SK-MEL-5 (cell line): ENCODE measurements at regions not wholly inside any gene's neighbourhood (a gene's known extent, or its start where the extent isn't known, plus 50 kb on each side); places are given as distances from the start of the nearest gene placed in this dataset.

Experiments
- DNase-seq: peaks from one replicate; pipeline ENCODE4 v3.0.0-alpha.2; 2016; ENCODE audit warnings: low read depth, low spot score
- in situ Hi-C: cut with HindIII; loops from 2 replicates; pipeline ENCODE4 v1.10.0; 2016; ENCODE audit warnings: low sequenced_read_pairs, high pct_unique_total_duplicates, low pct_unique_long_range_greater_than_20kb

GRCh38 chr7:130900471-130901076, 166.6 kb upstream of the KLF14 start:
- in situ Hi-C loops = no loop called here
- DNase-seq = no peak

DNA sequence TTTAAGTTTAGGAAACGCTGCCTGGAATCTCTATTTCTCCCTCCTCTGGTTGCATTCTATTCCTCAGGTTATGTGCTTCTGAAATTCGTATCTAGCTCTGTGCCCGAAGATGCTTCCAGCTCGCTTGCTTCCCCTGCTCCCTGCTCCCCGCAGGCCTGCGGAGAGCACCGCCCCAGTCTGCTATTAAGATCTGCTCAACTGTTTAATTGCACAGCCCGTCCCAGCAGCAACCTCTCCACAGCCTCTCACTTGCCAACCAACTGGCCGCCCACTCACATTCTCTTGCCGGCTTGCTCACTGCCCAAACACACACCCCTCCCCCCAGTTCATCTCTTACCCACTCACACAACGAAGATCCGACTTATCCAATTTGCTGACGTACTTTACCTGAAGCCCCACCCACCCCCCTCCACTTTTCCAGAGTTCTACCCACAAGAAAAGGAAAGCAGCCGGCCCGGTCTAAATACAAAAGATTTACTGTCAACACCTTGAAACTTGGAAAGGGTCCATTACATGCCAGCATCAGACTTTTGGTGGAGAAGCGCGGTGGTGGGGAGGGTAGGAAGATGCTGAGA, 167.3 kb upstream of the KLF14 start:
- in situ Hi-C loops = no loop called here

GRCh38 chr7:130902755-130903357, 168.8 kb upstream of the KLF14 start:
- no peak for DNase-seq
- in situ Hi-C loops = no loop called here

More for the DNA sequence above, 167.3 kb upstream of the KLF14 start:
- peak; percentile 66 for DNase-seq

DNA sequence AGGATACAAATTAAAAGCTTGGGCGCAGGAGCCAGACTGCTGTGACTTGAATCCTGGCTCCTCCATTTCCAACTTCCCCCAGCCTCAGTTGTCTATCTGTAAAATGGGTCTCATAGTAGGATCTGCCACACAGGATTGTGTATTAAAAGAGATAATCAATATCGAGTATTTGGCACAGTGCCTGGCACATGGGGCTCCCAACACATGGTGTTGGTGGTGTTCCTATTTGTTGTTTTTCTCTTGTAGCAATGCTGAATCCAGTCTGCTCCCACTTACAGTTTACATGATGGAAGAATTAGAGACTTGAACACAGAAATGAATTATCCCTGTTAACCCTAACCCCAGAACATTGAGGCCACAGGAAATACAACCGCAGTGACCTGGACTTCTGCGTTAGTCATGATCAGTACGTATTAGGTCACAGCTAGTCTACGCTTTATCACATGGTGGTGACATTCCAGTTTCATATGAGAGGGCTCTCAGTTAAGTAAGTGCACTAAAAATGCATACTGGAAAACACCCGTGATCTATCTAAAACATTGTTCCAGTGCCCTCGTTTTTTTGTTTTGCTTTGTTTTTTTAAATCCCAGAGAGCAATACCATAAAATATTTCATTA, 169.5 kb upstream of the KLF14 start:
- DNase-seq = peak; percentile 93
- in situ Hi-C loops = no loop called here

DNA sequence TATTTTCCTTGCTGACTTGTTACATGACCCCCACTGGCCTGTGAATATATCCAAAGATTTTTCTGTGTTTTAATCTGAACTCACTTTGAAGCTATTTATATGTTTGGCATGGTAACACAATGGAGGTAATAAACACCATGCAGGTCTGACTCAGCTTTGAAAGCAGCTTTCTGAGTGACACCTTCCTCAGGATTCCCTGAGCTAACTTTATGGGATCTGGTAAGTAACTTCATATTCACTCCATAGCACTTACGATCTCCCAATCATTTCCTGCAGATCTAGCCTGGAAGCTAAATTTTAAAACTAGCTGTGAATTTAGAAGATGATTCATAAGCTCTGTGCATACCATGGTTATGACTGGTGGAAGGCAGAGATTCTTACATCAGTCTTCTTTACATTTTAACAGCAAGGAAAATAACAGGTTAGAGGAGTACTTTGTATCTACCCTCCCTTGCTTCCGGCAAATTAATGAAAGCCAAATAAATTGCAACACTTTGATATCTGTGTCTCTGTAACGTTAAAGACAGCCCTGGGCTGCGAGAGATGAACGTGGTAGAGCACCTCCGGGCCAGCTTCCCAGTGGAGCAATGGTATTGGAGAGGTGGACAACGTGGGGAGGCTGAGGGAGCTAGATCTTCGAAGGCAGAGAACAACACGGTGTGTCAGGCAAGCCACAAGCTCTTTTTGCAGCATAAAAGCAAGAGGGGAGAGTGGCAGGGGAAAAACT, 170.2 kb upstream of the KLF14 start:
- in situ Hi-C loops = no loop called here
- DNase-seq = no peak

- no peak for DNase-seq
- in situ Hi-C loops = no loop called here
Measured at GRCh38 chr7:130904792-130905191, 170.8 kb upstream of the KLF14 start.

- in situ Hi-C loops = no loop called here
- no peak for DNase-seq
Measured at GRCh38 chr7:130906575-130906974, 172.6 kb upstream of the KLF14 start.

- in situ Hi-C loops = no loop called here
- DNase-seq = no peak
Measured at GRCh38 chr7:130907439-130907838, 173.4 kb upstream of the KLF14 start.

- no peak for DNase-seq
- in situ Hi-C loops = no loop called here
Measured at GRCh38 chr7:130908345-130909160, 174.5 kb upstream of the KLF14 start.

DNA sequence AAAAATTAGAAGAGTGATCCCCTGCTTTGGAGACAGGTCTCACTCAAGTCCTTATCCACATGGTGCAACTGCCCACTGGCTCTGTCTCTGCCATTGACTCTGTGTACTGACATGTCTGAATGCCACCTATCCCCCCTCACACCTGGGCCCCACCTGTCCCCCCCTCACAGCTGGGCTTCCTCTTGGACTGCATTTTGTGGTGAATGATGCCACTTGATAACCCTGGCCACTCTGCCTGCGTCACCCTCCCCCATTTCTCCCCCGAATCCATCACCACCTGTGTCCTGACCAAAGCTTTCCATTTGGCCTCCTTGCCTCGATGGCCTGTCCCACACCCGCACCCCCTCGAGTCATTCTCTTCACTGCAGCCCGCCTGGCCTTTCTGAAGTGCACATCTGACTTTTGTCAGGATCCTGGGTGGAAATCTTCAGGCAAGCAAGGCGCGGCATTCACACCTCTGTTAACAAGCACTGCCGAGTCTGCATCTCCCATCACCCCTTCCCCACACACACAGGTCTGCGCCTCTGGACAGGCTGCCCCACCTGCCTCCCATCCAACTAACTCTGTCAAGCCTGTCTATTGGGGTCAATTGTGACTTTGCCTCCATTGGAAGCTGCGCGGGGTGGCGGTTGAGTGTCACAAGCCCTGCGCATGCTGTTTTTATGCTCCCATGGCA, 175.3 kb upstream of the KLF14 start:
- no peak for DNase-seq
- in situ Hi-C loops = no loop called here

- DNase-seq = peak; percentile 47
- in situ Hi-C loops = no loop called here
Measured at GRCh38 chr7:130909881-130910672, 176.1 kb upstream of the KLF14 start.

DNA sequence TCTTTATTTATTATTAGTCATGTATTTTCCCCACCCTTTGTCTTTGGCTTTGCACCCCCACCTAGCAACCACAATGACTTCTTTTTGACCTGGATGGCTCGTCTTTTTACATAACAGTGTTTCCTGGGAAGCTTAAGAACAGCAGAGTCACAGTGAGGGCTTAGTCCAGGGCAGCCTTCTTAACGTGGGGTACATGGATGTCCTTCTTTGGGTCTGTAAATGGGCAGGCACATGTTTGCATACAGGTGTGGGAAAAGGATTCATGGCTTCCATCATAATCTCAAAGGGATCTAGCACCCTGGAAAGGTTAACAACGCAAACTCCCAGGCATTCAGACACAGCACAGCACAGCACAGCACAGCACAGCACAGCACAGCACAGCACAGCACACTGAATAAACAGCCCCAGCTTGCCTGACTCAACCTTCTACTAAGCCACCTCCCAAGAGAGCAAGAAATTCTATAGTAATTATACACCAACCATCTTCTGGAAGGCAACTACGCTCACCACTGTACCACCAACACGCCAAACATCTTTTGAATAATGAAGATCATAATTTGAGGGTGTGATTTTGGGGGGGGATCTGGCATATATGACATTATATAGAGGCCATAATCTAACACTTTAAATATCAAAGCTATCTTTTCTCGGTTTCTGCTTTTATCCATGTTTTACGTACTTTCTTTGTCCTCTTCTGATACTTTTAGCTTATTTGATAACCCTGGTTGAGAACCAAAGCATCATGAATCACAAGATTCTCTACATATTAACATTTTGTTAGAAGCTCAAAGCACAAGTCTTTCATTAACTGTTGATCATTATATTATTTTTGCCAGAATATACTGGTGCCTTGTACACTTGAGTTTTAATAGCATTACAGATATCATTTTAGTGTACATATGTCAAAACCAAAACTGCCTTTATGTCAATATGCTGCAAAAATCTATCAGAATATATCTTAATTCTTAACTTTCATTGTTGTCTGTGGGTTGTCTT, 177.2 kb upstream of the KLF14 start:
- peak; percentile 57 for DNase-seq
- in situ Hi-C loops = no loop called here

- in situ Hi-C loops = no loop called here
- DNase-seq = no peak
Measured at GRCh38 chr7:130912082-130912861, 178.3 kb upstream of the KLF14 start.

DNA sequence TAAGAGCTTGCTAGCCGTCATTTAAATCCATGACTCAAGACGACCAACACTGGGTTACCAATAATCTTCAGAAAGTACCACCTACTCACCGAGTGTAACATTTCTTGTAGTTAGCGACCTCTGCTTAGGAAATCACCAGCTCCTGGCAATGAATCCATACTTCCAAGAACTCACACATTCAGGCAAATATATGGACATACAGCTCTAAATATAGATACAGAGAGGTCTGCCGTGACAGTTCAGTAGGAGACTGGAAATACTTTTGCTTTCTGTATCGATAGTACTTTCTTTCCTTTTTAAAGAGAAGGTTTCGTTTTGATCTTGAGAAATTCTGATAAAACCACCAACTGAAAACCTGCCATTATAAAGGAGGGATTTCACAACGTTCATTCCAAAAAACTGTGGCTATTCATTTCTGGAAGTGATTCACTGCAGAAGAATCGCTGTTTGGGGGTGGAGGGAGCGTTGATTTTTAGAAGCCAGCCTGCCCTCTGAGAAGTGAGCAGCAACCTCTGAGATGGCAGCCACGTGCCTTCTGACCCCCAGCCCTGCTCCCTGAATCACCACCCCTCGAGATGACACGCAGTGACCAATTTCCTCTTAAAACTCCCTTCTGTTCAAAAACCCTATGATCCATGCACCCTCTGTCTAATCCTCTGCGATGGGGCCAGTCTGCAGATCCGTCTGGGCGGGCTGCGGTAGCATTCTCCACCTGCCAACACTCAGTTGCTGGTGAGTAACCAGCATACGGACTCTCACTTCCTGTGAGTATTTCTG, 179.0 kb upstream of the KLF14 start:
- DNase-seq = peak; percentile 98
- in situ Hi-C loops = no loop called here
